IPS-NIHi11 (cell line): ENCODE measurements at regions not wholly inside any gene's neighbourhood (a gene's known extent, or its start where the extent isn't known, plus 50 kb on each side); places are given as distances from the start of the nearest gene placed in this dataset.

Experiments
- DNase-seq: peaks from one replicate; pipeline ENCODE4 v3.0.0; 2012; ENCODE audit warnings: mixed read lengths, low spot score

DNA sequence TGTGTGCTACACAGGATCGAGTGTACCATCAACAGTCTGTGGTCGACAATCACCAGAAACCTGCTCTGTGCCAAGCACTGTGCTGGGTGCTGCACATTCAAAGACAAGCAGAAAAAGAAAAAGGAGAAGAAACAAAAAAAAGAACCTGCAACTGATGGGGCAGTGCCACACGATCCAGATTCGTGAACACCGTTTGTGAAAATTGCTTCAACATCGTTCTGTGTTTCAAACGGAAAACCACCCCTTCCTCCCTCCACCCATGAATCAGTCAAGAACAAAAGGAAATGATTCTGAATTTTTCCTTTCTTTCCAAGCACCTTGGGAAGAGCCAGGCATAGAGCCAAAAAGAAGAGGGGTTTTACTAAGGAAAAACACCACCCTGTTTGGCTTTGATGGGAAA is 129.2 kb upstream of the ARID1B start:
- DNase-seq = no peak

- no peak for DNase-seq
These were observed 129.9 kb upstream of the ARID1B start for GRCh38 chr6:156647140-156647784.

- no peak for DNase-seq
These were observed 130.7 kb upstream of the ARID1B start for GRCh38 chr6:156646496-156646895.

GRCh38 chr6:156645097-156645496 is 132.1 kb upstream of the ARID1B start:
- no peak for DNase-seq

DNA sequence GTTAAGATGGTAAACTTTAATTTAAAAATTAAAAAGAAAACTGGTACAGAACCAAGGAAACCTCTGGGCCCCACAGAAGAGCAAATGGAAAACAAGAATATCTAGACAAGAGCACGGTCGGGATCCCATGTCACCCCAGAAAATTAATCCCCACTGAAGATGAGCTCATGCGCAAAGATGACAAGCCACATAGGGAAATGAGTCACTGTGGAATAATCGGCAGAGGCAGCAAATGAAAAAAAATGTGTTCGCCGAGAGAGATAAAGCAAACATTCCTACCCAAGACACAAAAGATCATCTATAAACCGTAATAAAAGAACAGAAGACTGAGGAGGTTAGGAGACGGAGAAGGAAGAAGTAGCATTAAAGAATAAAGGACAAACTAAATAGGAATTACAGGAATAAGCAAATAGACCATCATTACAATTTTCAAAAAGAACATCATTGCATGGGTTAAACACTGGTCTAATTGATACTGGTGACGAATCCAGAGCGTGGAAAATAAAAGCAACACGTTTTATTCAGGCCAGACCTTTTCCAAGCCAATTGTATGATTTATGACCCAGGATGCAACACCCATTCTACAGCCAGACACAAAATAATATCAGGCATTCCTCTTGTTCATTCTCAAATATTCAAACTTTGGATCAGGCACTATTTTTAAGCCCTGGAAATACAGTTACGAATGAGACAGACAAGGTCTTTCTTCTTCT is 138.0 kb upstream of the ARID1B start:
- DNase-seq = no peak

- no peak for DNase-seq
These were observed 138.6 kb upstream of the ARID1B start for GRCh38 chr6:156638581-156638980.

- no peak for DNase-seq
These were observed 142.2 kb upstream of the ARID1B start for GRCh38 chr6:156634951-156635371.

DNA sequence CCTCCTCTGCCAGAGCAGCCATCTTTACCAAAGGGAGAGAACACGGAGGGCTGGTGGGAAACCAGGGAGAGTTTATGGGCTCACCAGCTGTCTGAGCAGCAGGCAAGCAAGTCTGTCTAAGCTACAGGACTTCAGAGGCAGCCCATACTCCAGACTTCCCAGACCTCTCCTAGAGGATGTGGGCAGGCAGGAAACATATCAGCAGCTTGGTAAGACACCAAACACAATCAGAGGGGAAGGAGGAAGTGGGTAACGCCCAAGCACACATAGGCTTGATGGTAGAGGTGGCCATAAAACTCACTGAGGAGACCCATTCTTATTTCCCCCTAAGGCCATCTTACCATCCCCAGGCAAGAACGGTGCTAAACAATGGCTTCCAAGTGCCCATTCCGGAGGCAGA is 143.1 kb upstream of the ARID1B start:
- no peak for DNase-seq

DNA sequence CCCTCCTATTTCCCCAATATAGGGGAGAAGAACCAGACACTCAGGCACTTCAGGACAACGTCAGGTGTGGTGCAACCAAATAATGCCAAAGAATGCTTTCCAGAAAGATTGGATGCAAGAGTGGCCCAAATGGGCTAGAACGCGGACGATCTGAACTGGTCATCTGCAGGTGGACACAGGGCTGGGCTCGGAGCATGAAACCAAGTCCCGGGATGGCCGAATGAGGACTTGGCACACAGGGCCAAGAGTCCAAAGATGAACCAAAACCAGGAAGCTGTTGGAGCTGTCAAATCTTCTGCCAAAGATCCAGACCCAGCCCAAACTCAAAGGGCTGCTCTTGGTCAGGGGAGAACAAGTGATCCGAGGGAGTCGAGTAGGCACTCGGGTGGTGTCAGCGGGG is 143.9 kb upstream of the ARID1B start:
- DNase-seq = no peak

GRCh38 chr6:156630613-156631302 is 146.4 kb upstream of the ARID1B start:
- no peak for DNase-seq

DNA sequence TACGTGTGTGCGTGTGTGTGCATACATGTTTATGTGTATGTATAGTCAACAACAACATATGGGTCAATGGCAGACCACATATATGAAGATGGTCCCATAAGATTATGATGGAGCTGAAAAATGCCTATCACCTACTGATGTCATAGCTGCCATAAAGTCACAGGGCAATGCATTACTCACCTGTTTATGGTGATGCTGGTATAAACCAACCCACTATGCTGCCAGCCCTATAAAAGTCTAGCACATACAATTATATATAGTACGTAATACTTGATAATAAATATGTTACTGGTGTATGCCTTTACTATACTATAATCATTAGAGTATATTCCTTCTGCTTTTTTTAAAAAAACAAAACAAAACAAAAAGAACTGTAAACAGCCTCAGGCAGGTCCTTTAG is 148.4 kb upstream of the ARID1B start:
- DNase-seq = no peak

- no peak for DNase-seq
These were observed 149.7 kb upstream of the ARID1B start for GRCh38 chr6:156627524-156627923.

- no peak for DNase-seq
These were observed 155.0 kb upstream of the ARID1B start for GRCh38 chr6:156622185-156622584.

DNA sequence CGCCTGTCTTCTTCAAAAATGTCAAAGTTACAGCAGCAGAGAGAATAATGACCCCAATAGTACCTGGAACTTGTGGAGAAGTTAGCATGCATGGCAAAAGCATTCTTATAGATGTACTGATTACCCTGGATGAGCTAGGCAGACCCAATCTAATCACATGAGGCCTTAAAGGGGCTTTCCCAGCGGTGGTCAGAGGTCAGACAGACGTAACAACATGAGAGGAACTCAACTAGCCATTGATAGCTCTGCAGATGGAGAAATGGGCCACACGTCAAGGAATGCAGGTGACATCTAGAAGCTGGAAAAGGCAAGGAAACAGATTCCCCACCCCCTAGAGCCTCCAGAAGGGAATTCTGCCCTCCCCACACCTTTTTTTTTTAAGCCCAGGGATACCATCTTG is 156.8 kb upstream of the ARID1B start:
- DNase-seq = no peak

DNA sequence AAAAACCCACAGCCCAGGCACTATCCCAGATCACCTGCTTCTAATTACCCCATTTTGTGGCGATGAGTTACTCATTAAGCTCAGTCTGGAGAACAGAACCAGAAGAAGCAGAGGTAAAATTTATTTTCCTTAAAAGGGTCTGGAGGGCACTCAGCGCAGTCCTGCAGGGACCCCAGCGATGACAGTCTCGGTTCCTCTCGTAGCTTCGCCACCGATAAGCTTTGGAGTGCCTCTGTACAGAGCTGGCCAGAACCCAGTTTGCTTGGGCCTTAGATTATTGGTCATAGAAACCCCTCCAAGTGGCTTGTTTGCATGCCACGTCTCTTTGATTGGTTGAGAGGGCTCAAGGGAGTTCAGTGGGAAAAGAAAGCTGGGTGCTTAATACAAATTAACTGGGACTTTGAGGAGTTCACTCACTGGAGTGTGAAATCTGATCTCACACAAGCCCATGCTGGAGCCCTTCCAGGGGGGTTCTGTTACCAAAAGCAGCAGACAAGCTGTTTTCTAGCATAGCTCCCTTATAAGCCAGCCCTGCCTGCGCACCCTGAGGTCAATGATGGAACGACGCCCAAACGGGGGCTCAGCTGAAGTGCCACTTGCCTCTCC is 158.5 kb upstream of the ARID1B start:
- peak; percentile 54 for DNase-seq

DNA sequence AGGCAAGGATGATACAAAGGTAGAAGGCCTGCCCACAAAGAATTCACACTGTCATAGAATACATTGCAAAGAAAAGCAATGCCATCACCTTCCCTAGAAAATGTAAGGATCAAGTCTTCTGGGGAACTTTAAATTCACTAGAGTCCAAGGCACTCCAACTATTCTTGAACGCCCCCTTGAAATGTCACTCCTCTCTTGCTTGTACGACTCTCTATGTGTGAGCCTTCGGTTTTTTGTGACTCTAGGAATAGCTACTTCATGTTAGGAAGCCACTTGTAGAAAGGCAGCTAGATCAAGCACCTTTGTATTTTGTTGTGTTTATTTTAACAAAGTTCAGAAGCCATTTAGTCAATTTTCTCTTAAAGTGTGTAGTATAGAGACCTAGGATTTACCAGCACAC is 159.2 kb upstream of the ARID1B start:
- DNase-seq = no peak

DNA sequence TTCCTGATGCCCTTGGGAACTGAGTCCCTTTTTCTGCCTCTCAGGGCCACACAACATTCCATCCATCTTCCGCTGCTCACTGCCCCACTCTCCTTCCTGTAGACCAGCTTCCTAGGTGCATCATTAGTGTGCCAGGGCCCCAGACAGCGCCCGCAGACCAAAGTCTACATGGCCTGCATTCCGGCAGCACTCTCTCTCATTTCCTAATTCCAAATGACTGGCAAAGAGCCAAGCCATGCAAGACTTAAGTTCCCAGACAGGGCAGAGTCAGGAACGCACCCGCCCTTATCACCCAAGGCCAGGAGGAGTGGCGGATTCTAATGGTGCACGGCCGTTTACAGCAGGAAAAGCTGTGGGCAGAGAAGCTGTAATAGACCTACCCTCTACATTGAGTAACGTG is 159.8 kb upstream of the ARID1B start:
- DNase-seq = no peak

- no peak for DNase-seq
These were observed 160.7 kb upstream of the ARID1B start for GRCh38 chr6:156616495-156616894.

GRCh38 chr6:156613996-156614395 is 163.2 kb upstream of the ARID1B start:
- DNase-seq = no peak

- no peak for DNase-seq
These were observed 164.8 kb upstream of the ARID1B start for GRCh38 chr6:156612361-156612760.

- DNase-seq = no peak
These were observed 175.2 kb upstream of the ARID1B start for GRCh38 chr6:156602066-156602385.

DNA sequence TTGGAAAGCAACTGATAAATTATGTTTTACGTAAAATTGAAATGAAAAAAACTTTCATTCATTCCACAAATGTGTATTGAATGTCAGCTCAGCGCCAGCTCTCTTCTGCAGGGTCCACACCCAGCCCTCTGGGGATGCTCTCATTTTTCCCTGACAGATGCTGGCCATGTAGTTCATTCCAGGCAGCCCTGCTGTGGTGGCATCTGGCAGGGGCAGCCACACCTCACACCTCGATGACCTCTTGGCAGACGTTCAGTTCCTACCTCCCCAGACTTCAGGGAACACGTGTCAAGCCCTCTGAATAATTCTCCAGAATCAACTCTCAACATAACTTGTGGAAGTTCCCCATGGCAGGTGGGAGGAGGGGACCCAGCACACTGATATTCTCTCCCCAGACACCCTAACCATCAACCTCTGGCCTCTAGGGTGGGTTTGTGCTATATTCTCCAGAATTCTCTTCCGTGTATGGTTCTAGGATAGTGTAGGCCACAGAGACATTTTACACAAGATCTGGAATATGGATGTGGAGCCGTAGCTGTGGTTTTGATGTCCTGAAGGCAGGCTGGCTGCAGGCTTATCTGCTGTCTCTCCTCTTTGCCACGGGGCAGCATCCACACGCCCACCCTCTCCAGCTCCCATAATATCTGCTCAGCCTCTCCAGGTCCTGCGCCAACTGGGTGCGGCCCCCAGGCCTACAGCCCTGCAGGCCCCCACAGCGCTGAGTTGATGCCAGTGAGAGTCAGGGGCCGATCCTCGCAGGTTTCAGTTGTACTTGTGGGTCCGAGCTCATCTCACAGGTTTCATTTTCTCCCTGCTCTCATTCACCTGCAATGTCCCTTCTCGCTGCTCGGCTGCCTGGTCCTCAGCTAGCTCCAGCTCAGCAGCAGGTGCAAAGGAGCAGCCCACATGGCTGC is 175.8 kb upstream of the ARID1B start:
- DNase-seq = no peak
